ENCODE measurements at regions not wholly inside any gene's neighbourhood (a gene's known extent, or its start where the extent isn't known, plus 50 kb on each side); places are given as distances from the start of the nearest gene placed in this dataset.

- TF ChIP-seq, protein P1, sequence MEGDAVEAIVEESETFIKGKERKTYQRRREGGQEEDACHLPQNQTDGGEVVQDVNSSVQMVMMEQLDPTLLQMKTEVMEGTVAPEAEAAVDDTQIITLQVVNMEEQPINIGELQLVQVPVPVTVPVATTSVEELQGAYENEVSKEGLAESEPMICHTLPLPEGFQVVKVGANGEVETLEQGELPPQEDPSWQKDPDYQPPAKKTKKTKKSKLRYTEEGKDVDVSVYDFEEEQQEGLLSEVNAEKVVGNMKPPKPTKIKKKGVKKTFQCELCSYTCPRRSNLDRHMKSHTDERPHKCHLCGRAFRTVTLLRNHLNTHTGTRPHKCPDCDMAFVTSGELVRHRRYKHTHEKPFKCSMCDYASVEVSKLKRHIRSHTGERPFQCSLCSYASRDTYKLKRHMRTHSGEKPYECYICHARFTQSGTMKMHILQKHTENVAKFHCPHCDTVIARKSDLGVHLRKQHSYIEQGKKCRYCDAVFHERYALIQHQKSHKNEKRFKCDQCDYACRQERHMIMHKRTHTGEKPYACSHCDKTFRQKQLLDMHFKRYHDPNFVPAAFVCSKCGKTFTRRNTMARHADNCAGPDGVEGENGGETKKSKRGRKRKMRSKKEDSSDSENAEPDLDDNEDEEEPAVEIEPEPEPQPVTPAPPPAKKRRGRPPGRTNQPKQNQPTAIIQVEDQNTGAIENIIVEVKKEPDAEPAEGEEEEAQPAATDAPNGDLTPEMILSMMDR (IDR thresholded peaks at IDR 0.05; ENCODE audit: poor library complexity, severe bottlenecking): no peak
- TF ChIP-seq MXI1 (conservative IDR thresholded peaks at IDR 0.05; ENCODE audit: poor library complexity, severe bottlenecking) (no peak), EP300 (conservative IDR thresholded peaks at IDR 0.05; ENCODE audit: poor library complexity, severe bottlenecking) (no peak), REST (IDR thresholded peaks at IDR 0.05; ENCODE audit: borderline replicate concordance) (no peak), POLR2AphosphoS5 (IDR thresholded peaks at IDR 0.05) (no peak), RAD21 (conservative IDR thresholded peaks at IDR 0.05) (no peak)
These were observed 76.2 kb downstream of the CRYGS start for GRCh38 chr3:186467969-186468368.
